ENCODE measurements at regions not wholly inside any gene's neighbourhood (a gene's known extent, or its start where the extent isn't known, plus 50 kb on each side); places are given as distances from the start of the nearest gene placed in this dataset.

- TF ChIP-seq CTCF (IDR thresholded peaks at IDR 0.05) (no peak), ZFX (IDR thresholded peaks at IDR 0.05; ENCODE audit: borderline replicate concordance) (no peak)
Observed at GRCh38 chr14:101498526-101498860, 62.8 kb upstream of the DIO3 start.

Data from 22Rv1 (cell line).